Epithelial cell of prostate (primary cell): ENCODE measurements at regions not wholly inside any gene's neighbourhood (a gene's known extent, or its start where the extent isn't known, plus 50 kb on each side); places are given as distances from the start of the nearest gene placed in this dataset.
"Not testable (repeated sequence)": the region's sequence is repeated elsewhere in the genome, so short reads cannot be mapped to it uniquely, and the experiment has no call there.

Source experiments
- DNase-seq: peaks from one replicate; pipeline ENCODE4 v3.0.0-alpha.2; 2011; ENCODE audit warnings: low read depth, low spot score
- H3K27ac ChIP-seq: fragments of 450-650 bp; 2 replicates; pipeline ENCODE4 v1.5.1; 2017; ENCODE audit warnings: mild to moderate bottlenecking

GRCh38 chr9:29437526-29437925, 1864.2 kb upstream of the C9orf72 start:
- no peak overlapping the region for H3K27ac ChIP-seq
- DNase-seq: no peak

GRCh38 chr9:29439961-29440360, 1866.7 kb upstream of the C9orf72 start:
- DNase-seq: no peak
- no peak overlapping the region for H3K27ac ChIP-seq

GRCh38 chr9:29440449-29440848, 1867.2 kb upstream of the C9orf72 start:
- no peak overlapping the region for H3K27ac ChIP-seq
- no peak for DNase-seq

GRCh38 chr9:29445751-29446150, 1872.5 kb upstream of the C9orf72 start:
- no peak for DNase-seq
- no peak overlapping the region for H3K27ac ChIP-seq

GRCh38 chr9:29449306-29449705, 1876.0 kb upstream of the C9orf72 start:
- H3K27ac ChIP-seq: no peak overlapping the region
- DNase-seq: no peak

GRCh38 chr9:29450343-29450875, 1877.1 kb upstream of the C9orf72 start:
- H3K27ac ChIP-seq, DNase-seq: not testable (repeated sequence)

- DNase-seq: no peak
Measured at GRCh38 chr9:29456940-29457339, 1883.7 kb upstream of the C9orf72 start.

GRCh38 chr9:29475471-29475870, 1902.2 kb upstream of the C9orf72 start:
- DNase-seq: no peak

More at GRCh38 chr9:29456940-29457339, 1883.7 kb upstream of the C9orf72 start:
- no peak overlapping the region for H3K27ac ChIP-seq

GRCh38 chr9:29511680-29512079, 1938.4 kb upstream of the C9orf72 start:
- H3K27ac ChIP-seq: no peak overlapping the region
- DNase-seq: no peak

More at GRCh38 chr9:29475471-29475870, 1902.2 kb upstream of the C9orf72 start:
- H3K27ac ChIP-seq: no peak overlapping the region

GRCh38 chr9:29514336-29514735, 1941.1 kb upstream of the C9orf72 start:
- no peak for DNase-seq
- no peak overlapping the region for H3K27ac ChIP-seq

- H3K27ac ChIP-seq: no peak overlapping the region
- DNase-seq: no peak
Measured at GRCh38 chr9:29514862-29515261, 1941.6 kb upstream of the C9orf72 start.

GRCh38 chr9:29548436-29548835, 1975.2 kb upstream of the C9orf72 start:
- no peak for DNase-seq
- no peak overlapping the region for H3K27ac ChIP-seq

- no peak overlapping the region for H3K27ac ChIP-seq
- no peak for DNase-seq
Measured at GRCh38 chr9:29555502-29555901, 1982.2 kb upstream of the C9orf72 start.

- DNase-seq: peak; percentile 46
- H3K27ac ChIP-seq: no peak overlapping the region
Measured at GRCh38 chr9:29556317-29556716, 1983.0 kb upstream of the C9orf72 start.

GRCh38 chr9:29556746-29557145, 1983.5 kb upstream of the C9orf72 start:
- DNase-seq: no peak
- H3K27ac ChIP-seq: no peak overlapping the region

- DNase-seq: peak; percentile 56
- H3K27ac ChIP-seq: peak overlapping the region; percentile 30
Measured at GRCh38 chr9:29564564-29564963, 1991.3 kb upstream of the C9orf72 start.

GRCh38 chr9:29575219-29575618, 2001.9 kb upstream of the C9orf72 start:
- no peak for DNase-seq
- no peak overlapping the region for H3K27ac ChIP-seq

GRCh38 chr9:29588361-29588760, 2015.1 kb upstream of the C9orf72 start:
- no peak overlapping the region for H3K27ac ChIP-seq
- no peak for DNase-seq

- H3K27ac ChIP-seq: no peak overlapping the region
- DNase-seq: no peak
Measured at GRCh38 chr9:29609282-29609681, 2036.0 kb upstream of the C9orf72 start.

GRCh38 chr9:29613773-29614172, 2040.5 kb upstream of the C9orf72 start:
- DNase-seq: no peak
- no peak overlapping the region for H3K27ac ChIP-seq

GRCh38 chr9:29616844-29617243, 2043.6 kb upstream of the C9orf72 start:
- DNase-seq: no peak
- H3K27ac ChIP-seq: no peak overlapping the region

- DNase-seq: no peak
- H3K27ac ChIP-seq: no peak overlapping the region
Measured at GRCh38 chr9:29625292-29625731, 2052.0 kb upstream of the C9orf72 start.

GRCh38 chr9:29625931-29626330, 2052.7 kb upstream of the C9orf72 start:
- H3K27ac ChIP-seq: no peak overlapping the region
- no peak for DNase-seq
